ENCODE measurements at regions not wholly inside any gene's neighbourhood (a gene's known extent, or its start where the extent isn't known, plus 50 kb on each side); places are given as distances from the start of the nearest gene placed in this dataset.
A peak's percentile ranks its signal among the peaks of the same experiment; 100 is the strongest.

GRCh38 chr17:79517827-79518584, 92.8 kb downstream of the RBFOX3 start (continued):
- TF ChIP-seq CEBPZ (IDR thresholded peaks at IDR 0.05; ENCODE audit: low read length) (no peak), ZSCAN25 (CRISPR knock-in tag; IDR thresholded peaks at IDR 0.05) (no peak)

- ATAC-seq = no peak
- 29% methylated on average over 21 of the region's 21 CpGs for WGBS (ENCODE audit: low lambda C conversion rate)
- Histone ChIP-seq H3K27me3 (ENCODE audit: control insufficient read depth in 1 of 2, insufficient read depth in 2 of 2, low read length in 2 of 2) (peaks cover 30 to 76% of the 10 kb centered on the region in 2 experiments), H2AFZ (ENCODE audit: low read length) (no peak overlapping the region), H3K27ac (ENCODE audit: extremely low read length, insufficient read depth, low read length) (no peak overlapping the region), H3K4me2 (ENCODE audit: low read depth, low read length) (no peak overlapping the region), H3K9me3 (ENCODE audit: low read length) (peaks cover 8% of the 10 kb centered on the region; the same call in 1 of the 2 replicates), H3K4me1 (ENCODE audit: insufficient read depth, low read length) (no peaks in the 10 kb centered on the region), H3K36me3 (replicated peaks in 1 of 2; ENCODE audit: control insufficient read depth in 1 of 2, insufficient read depth in 2 of 2, low read length in 2 of 2) (no peaks in the 10 kb centered on the region), H3K79me2 (ENCODE audit: insufficient read depth, low read length) (no peaks in the 10 kb centered on the region), H4K20me1 (ENCODE audit: insufficient read depth, low read length) (no peaks in the 10 kb centered on the region), H3K9ac (ENCODE audit: insufficient read depth, low read depth, low read length) (no peak overlapping the region), H3K4me3 (replicated peaks in 1 of 3; ENCODE audit: insufficient read depth in 1 of 3, low read depth in 2 of 3, low read length in 3 of 3) (no peak overlapping the region)
- no peak for DNase-seq (ENCODE audit: low spot score)
- POLR2A ChIA-PET = no interaction called here
- in situ Hi-C loops (cut with HindIII; ENCODE audit: extremely low pct_ligation_motif_present, low pct_unique_long_range_greater_than_20kb) (no loop called here), intact Hi-C loops (cut with micrococcal nuclease; ENCODE audit: unreplicated experiment) (no loop called here)
- CTCF ChIA-PET (ENCODE audit: low intra/inter-chr PET ratio, low total read pairs) = no interaction called here
- BruUV-seq (replicated peaks) = no TSS peak
- TF ChIP-seq ZNF180 (CRISPR knock-in tag; IDR thresholded peaks at IDR 0.05; ENCODE audit: borderline replicate concordance, low read depth) (no peak), ZHX1 (CRISPR knock-in tag; IDR thresholded peaks at IDR 0.05; ENCODE audit: low read depth) (no peak), MNT (IDR thresholded peaks at IDR 0.05) (peak; percentile 65), ZBTB8A (CRISPR knock-in tag; IDR thresholded peaks at IDR 0.05; ENCODE audit: borderline replicate concordance, low read depth) (no peak), BCL6 (CRISPR knock-in tag; IDR thresholded peaks at IDR 0.05) (no peak)
- FAIRE-seq = no peak
These were observed 94.9 kb downstream of the RBFOX3 start for GRCh38 chr17:79515646-79516571.

Measured in HepG2 (cell line).